Panc1 (cell line): ENCODE measurements at regions not wholly inside any gene's neighbourhood (a gene's known extent, or its start where the extent isn't known, plus 50 kb on each side); places are given as distances from the start of the nearest gene placed in this dataset.

Source experiments
- ATAC-seq: fragments of 200-7000 bp; cut with Tn5 transposase; 2 replicates; pipeline ENCODE4 v1.9.1; 2020; ENCODE audit warnings: mild to moderate bottlenecking, moderate library complexity
- BruUV-seq: library from RNA; stranded (reverse); fragments of 400-500 nt; replicated peaks from 2 replicates; lab custom pipeline; 2021; lab: Mats Ljungman, UMichigan
- CTCF ChIA-PET: fragments of 300-600 bp; sonication (Branson Sonifier 250); formaldehyde crosslinking; loops from one replicate; lab custom pipeline; 2022; ENCODE audit warnings: antibody characterized with exemption; lab: Charles Lee
- POLR2A ChIA-PET: fragments of 300-600 bp; sonication (Branson Sonifier 250); formaldehyde crosslinking; loops from one replicate; lab custom pipeline; 2022; ENCODE audit warnings: antibody characterized with exemption; lab: Charles Lee
- DNase-seq: peaks from one replicate; pipeline ENCODE4 v3.0.0-alpha.2; 2010; ENCODE audit warnings: low read depth, low spot score
- H3K27ac ChIP-seq: 2 replicates; pipeline ENCODE4 v1.5.1; 2011; ENCODE audit warnings: mild to moderate bottlenecking, low read length, inconsistent platforms
- H3K27me3 ChIP-seq: fragments of 200-500 bp; sonication (Bioruptor generic); 2 replicates; pipeline ENCODE4 v1.6.0; 2014; ENCODE audit warnings: low read length, inconsistent platforms; ENCODE audit not compliant: control insufficient read depth, insufficient read depth
- H3K36me3 ChIP-seq: fragments of 200-500 bp; sonication (Bioruptor generic); 2 replicates; pipeline ENCODE4 v1.5.1; 2014; ENCODE audit warnings: inconsistent platforms, mild to moderate bottlenecking, low read length, moderate library complexity; ENCODE audit not compliant: control insufficient read depth, insufficient read depth
- H3K4me1 ChIP-seq: 2 replicates; pipeline ENCODE4 v1.5.1; 2011; ENCODE audit warnings: inconsistent platforms, mild to moderate bottlenecking, low read length, moderate library complexity; ENCODE audit not compliant: control insufficient read depth, insufficient read depth
- H3K4me3 ChIP-seq, 2 experiments: 2 replicates each; pipeline ENCODE4 v1.5.1; 2011 to 2012; ENCODE audit warnings: low read depth in 2 of 2, low read length in 2 of 2, mild to moderate bottlenecking in 2 of 2, inconsistent platforms in 1 of 2, moderate library complexity in 1 of 2
- H3K9me3 ChIP-seq: fragments of 200-500 bp; sonication (Bioruptor generic); 2 replicates; pipeline ENCODE4 v1.5.1; 2014; ENCODE audit warnings: low read depth, mild to moderate bottlenecking, inconsistent platforms, low read length, moderate library complexity; ENCODE audit not compliant: control insufficient read depth, insufficient read depth
- CTCF ChIP-seq: fragments of 450-650 bp; IDR thresholded peaks from 2 replicates; pipeline ENCODE4 v1.5.1; 2017; ENCODE audit warnings: mild to moderate bottlenecking
- POLR2AphosphoS5 ChIP-seq: IDR thresholded peaks from 2 replicates; pipeline ENCODE4 v1.6.1; 2012; ENCODE audit warnings: mild to moderate bottlenecking, low read depth, low read length, moderate library complexity
- REST ChIP-seq, 2 experiments: IDR thresholded peaks; 2 replicates each; pipeline ENCODE4 v1.6.1; 2011 to 2012; ENCODE audit warnings: low read depth in 2 of 2, control low read depth in 1 of 2, low read length in 1 of 2, mild to moderate bottlenecking in 1 of 2, moderate library complexity in 1 of 2; ENCODE audit not compliant: insufficient read depth in 1 of 2
- SIN3A ChIP-seq: IDR thresholded peaks from 2 replicates; pipeline ENCODE4 v1.6.1; 2012; ENCODE audit warnings: low read depth, mild to moderate bottlenecking, low read length, moderate library complexity, borderline replicate concordance; ENCODE audit not compliant: insufficient read depth
- TCF7L2 ChIP-seq: IDR thresholded peaks from 2 replicates; pipeline ENCODE4 v1.6.1; 2011; ENCODE audit warnings: mild to moderate bottlenecking, low read depth, low read length, inconsistent platforms
- in situ Hi-C: cut with HindIII; loops from 2 replicates; pipeline ENCODE4 v1.10.0; 2016; ENCODE audit warnings: low sequenced_read_pairs, low pct_unique_long_range_greater_than_20kb
- intact Hi-C: fragments of 100-400 bp; cut with micrococcal nuclease; formaldehyde crosslinking; loops from one replicate; pipeline ENCODE4 v1.10.0; 2022; ENCODE audit not compliant: unreplicated experiment

GRCh38 chr1:17932164-17932563 is 175.4 kb upstream of the IGSF21 start:
- Histone ChIP-seq H3K4me3 (no peak overlapping the region), H3K36me3 (no peaks in the 10 kb centered on the region), H3K9me3 (no peaks in the 10 kb centered on the region), H3K27me3 (peaks cover 9% of the 10 kb centered on the region), H3K4me1 (no peaks in the 10 kb centered on the region), H3K27ac (no peak overlapping the region)
- ATAC-seq (no peak), DNase-seq (no peak)
- POLR2A ChIA-PET = no interaction called here
- intact Hi-C loops (no loop called here), in situ Hi-C loops (no loop called here)
- BruUV-seq = no TSS peak
- CTCF ChIA-PET = no interaction called here
- TF ChIP-seq TCF7L2 = no peak
- no peak for TF ChIP-seq POLR2AphosphoS5
- no peak for TF ChIP-seq SIN3A
- TF ChIP-seq CTCF = no peak
- no peak for TF ChIP-seq REST (IDR thresholded peaks at IDR 0.05; ENCODE audit: insufficient read depth in 1 of 2, low read depth in 2 of 2, low read length in 1 of 2)

- intact Hi-C loops (no loop called here), in situ Hi-C loops (no loop called here)
- ChIA-PET POLR2A (no interaction called here), CTCF (interaction anchor here (0.7 kb wide), 1 partner anchor 336 kb away, joined by 3 read pairs; no protein-coding TSS in a partner anchor)
- Histone ChIP-seq H3K27me3 (peaks cover 10% of the 10 kb centered on the region), H3K4me3 (no peak overlapping the region), H3K27ac (no peak overlapping the region), H3K4me1 (no peaks in the 10 kb centered on the region), H3K36me3 (no peaks in the 10 kb centered on the region), H3K9me3 (no peaks in the 10 kb centered on the region)
- DNase-seq = no peak
- no TSS peak for BruUV-seq
- TF ChIP-seq CTCF = no peak
- no peak for TF ChIP-seq SIN3A
- TF ChIP-seq REST (IDR thresholded peaks at IDR 0.05; ENCODE audit: insufficient read depth in 1 of 2, low read depth in 2 of 2, low read length in 1 of 2) = no peak
- no peak for TF ChIP-seq POLR2AphosphoS5
- no peak for TF ChIP-seq TCF7L2
- ATAC-seq = no peak
Measured at GRCh38 chr1:17933501-17933900, 174.1 kb upstream of the IGSF21 start.
